Activated CD4-positive, alpha-beta T cell treated with anti-CD3 and anti-CD28 coated beads, Interleukin-2, amount 10 ng/mL, durations not matched to agents 7 days and 5 days (primary cell): ENCODE measurements at regions not wholly inside any gene's neighbourhood (a gene's known extent, or its start where the extent isn't known, plus 50 kb on each side); places are given as distances from the start of the nearest gene placed in this dataset.

Source experiments
- CTCF ChIA-PET: fragments of 350-600 bp; sonication (Branson Sonifier 250); formaldehyde crosslinking; loops from one replicate; lab custom pipeline; 2021; ENCODE audit warnings: antibody characterized with exemption; lab: Charles Lee
- POLR2A ChIA-PET: fragments of 350-600 bp; sonication (Branson Sonifier 250); formaldehyde crosslinking; loops from one replicate; lab custom pipeline; 2021; ENCODE audit warnings: antibody characterized with exemption; lab: Charles Lee
- DNase-seq: peaks from one replicate; pipeline ENCODE4 v3.0.0-alpha.2; 2020
- H3K27ac Mint-ChIP-seq: one replicate; pipeline ENCODE4 v1.8.0; 2021; ENCODE audit warnings: mild to moderate bottlenecking, moderate library complexity, mixed read lengths
- H3K27me3 Mint-ChIP-seq: one replicate; pipeline ENCODE4 v1.8.0; 2021; ENCODE audit warnings: mixed read lengths
- H3K36me3 Mint-ChIP-seq: one replicate; pipeline ENCODE4 v1.8.0; 2021; ENCODE audit warnings: low read depth, mixed read lengths
- H3K4me1 Mint-ChIP-seq: one replicate; pipeline ENCODE4 v1.8.0; 2021; ENCODE audit warnings: mixed read lengths
- H3K4me3 Mint-ChIP-seq: one replicate; pipeline ENCODE4 v1.8.0; 2021; ENCODE audit warnings: mild to moderate bottlenecking, moderate library complexity, mixed read lengths
- H3K9me3 Mint-ChIP-seq: one replicate; pipeline ENCODE4 v1.8.0; 2021; ENCODE audit warnings: mixed read lengths

GRCh38 chr3:106217745-106218144 is 348.9 kb upstream of the CBLB start:
- Mint-ChIP-seq H3K4me1 (peaks cover 22% of the 10 kb centered on the region), H3K4me3 (no peak overlapping the region), H3K27ac (no peak overlapping the region), H3K27me3 (no peaks in the 10 kb centered on the region), H3K9me3 (peaks cover 56% of the 10 kb centered on the region), H3K36me3 (peaks cover 40% of the 10 kb centered on the region)
- ChIA-PET CTCF (no interaction called here), POLR2A (interaction anchor here (0.6 kb wide), 1 partner anchor 453 kb away, joined by 3 read pairs; no protein-coding TSS in a partner anchor)
- DNase-seq = no peak

- peaks cover 36% of the 10 kb centered on the region for H3K4me1 Mint-ChIP-seq
- H3K36me3 Mint-ChIP-seq = peaks cover 54% of the 10 kb centered on the region
- H3K4me3 Mint-ChIP-seq = no peak overlapping the region
- H3K27me3 Mint-ChIP-seq = no peaks in the 10 kb centered on the region
- no peak for DNase-seq
- CTCF ChIA-PET = no interaction called here
- POLR2A ChIA-PET = no interaction called here
- H3K27ac Mint-ChIP-seq = no peak overlapping the region
- H3K9me3 Mint-ChIP-seq = peaks cover 49% of the 10 kb centered on the region
Observed at GRCh38 chr3:106227068-106227467, 358.3 kb upstream of the CBLB start.

- Mint-ChIP-seq H3K27me3 (no peaks in the 10 kb centered on the region), H3K4me3 (no peak overlapping the region), H3K36me3 (peaks cover 52% of the 10 kb centered on the region), H3K27ac (peak overlapping the region; percentile 54), H3K4me1 (peaks cover 46% of the 10 kb centered on the region), H3K9me3 (peaks cover 49% of the 10 kb centered on the region)
- ChIA-PET POLR2A (no interaction called here), CTCF (no interaction called here)
- no peak for DNase-seq
Observed at GRCh38 chr3:106228271-106228670, 359.5 kb upstream of the CBLB start.

GRCh38 chr3:106229495-106230278 is 360.9 kb upstream of the CBLB start:
- Mint-ChIP-seq H3K9me3 (peaks cover 50% of the 10 kb centered on the region), H3K27ac (peak overlapping the region; percentile 63), H3K27me3 (no peaks in the 10 kb centered on the region), H3K36me3 (peaks cover 51% of the 10 kb centered on the region), H3K4me1 (peaks cover 46% of the 10 kb centered on the region), H3K4me3 (no peak overlapping the region)
- CTCF ChIA-PET = interaction anchor here (0.6 to 1.3 kb wide), 3 partner anchors 14 to 203 kb away, joined by 3 read pairs; no protein-coding TSS in a partner anchor
- DNase-seq = no peak
- POLR2A ChIA-PET = no interaction called here

GRCh38 chr3:106231086-106231485 is 362.3 kb upstream of the CBLB start:
- Mint-ChIP-seq H3K36me3 (peaks cover 48% of the 10 kb centered on the region), H3K4me3 (peak overlapping the region; percentile 39)
- POLR2A ChIA-PET = no interaction called here

GRCh38 chr3:106232956-106233355 is 364.1 kb upstream of the CBLB start:
- no peaks in the 10 kb centered on the region for H3K27me3 Mint-ChIP-seq
- no peak overlapping the region for H3K27ac Mint-ChIP-seq
- peaks cover 43% of the 10 kb centered on the region for H3K4me1 Mint-ChIP-seq
- no peak overlapping the region for H3K4me3 Mint-ChIP-seq
- ChIA-PET CTCF (no interaction called here), POLR2A (no interaction called here)
- H3K9me3 Mint-ChIP-seq = peaks cover 48% of the 10 kb centered on the region
- DNase-seq = no peak
- H3K36me3 Mint-ChIP-seq = peaks cover 39% of the 10 kb centered on the region

More at GRCh38 chr3:106231086-106231485, 362.3 kb upstream of the CBLB start:
- CTCF ChIA-PET = no interaction called here
- peaks cover 52% of the 10 kb centered on the region for H3K9me3 Mint-ChIP-seq
- H3K27ac Mint-ChIP-seq = peak overlapping the region; percentile 90
- no peaks in the 10 kb centered on the region for H3K27me3 Mint-ChIP-seq
- H3K4me1 Mint-ChIP-seq = peaks cover 46% of the 10 kb centered on the region
- DNase-seq = no peak

GRCh38 chr3:106239195-106239697 is 370.4 kb upstream of the CBLB start:
- POLR2A ChIA-PET = no interaction called here
- H3K36me3 Mint-ChIP-seq = peaks cover 15% of the 10 kb centered on the region
- H3K27ac Mint-ChIP-seq = no peak overlapping the region
- H3K9me3 Mint-ChIP-seq = peaks cover 21% of the 10 kb centered on the region
- CTCF ChIA-PET = no interaction called here
- DNase-seq = no peak
- no peak overlapping the region for H3K4me3 Mint-ChIP-seq
- no peaks in the 10 kb centered on the region for H3K27me3 Mint-ChIP-seq
- peaks cover 4% of the 10 kb centered on the region for H3K4me1 Mint-ChIP-seq

GRCh38 chr3:106241593-106241992 is 372.8 kb upstream of the CBLB start:
- peaks cover 4% of the 10 kb centered on the region for H3K4me1 Mint-ChIP-seq

GRCh38 chr3:106242781-106243180 is 374.0 kb upstream of the CBLB start:
- Mint-ChIP-seq H3K36me3 (peaks cover 2% of the 10 kb centered on the region), H3K4me1 (peaks cover 4% of the 10 kb centered on the region), H3K9me3 (peaks cover 7% of the 10 kb centered on the region), H3K27me3 (no peaks in the 10 kb centered on the region), H3K4me3 (no peak overlapping the region), H3K27ac (no peak overlapping the region)
- no peak for DNase-seq
- CTCF ChIA-PET = interaction anchor here (0.6 kb wide), 1 partner anchor 225 kb away, joined by 3 read pairs; no protein-coding TSS in a partner anchor
- POLR2A ChIA-PET = no interaction called here

More at GRCh38 chr3:106241593-106241992, 372.8 kb upstream of the CBLB start:
- CTCF ChIA-PET = no interaction called here
- Mint-ChIP-seq H3K27ac (no peak overlapping the region), H3K36me3 (peaks cover 7% of the 10 kb centered on the region), H3K27me3 (no peaks in the 10 kb centered on the region), H3K4me3 (no peak overlapping the region), H3K9me3 (peaks cover 13% of the 10 kb centered on the region)
- POLR2A ChIA-PET = no interaction called here
- DNase-seq = no peak

- CTCF ChIA-PET = interaction anchor here (1.5 kb wide), 1 partner anchor 19 kb away, joined by 3 read pairs; no protein-coding TSS in a partner anchor
- DNase-seq = no peak
Observed at GRCh38 chr3:106245400-106245799, 376.6 kb upstream of the CBLB start.

GRCh38 chr3:106247902-106248684 is 379.3 kb upstream of the CBLB start:
- peaks cover 10% of the 10 kb centered on the region for H3K36me3 Mint-ChIP-seq
- CTCF ChIA-PET = no interaction called here
- peaks cover 16% of the 10 kb centered on the region for H3K4me1 Mint-ChIP-seq
- no peak overlapping the region for H3K4me3 Mint-ChIP-seq
- POLR2A ChIA-PET = interaction anchor here (0.6 kb wide), 1 partner anchor 156 kb away, joined by 3 read pairs; no protein-coding TSS in a partner anchor
- no peaks in the 10 kb centered on the region for H3K27me3 Mint-ChIP-seq
- peaks cover 13% of the 10 kb centered on the region for H3K9me3 Mint-ChIP-seq
- no peak for DNase-seq
- no peak overlapping the region for H3K27ac Mint-ChIP-seq

More at GRCh38 chr3:106245400-106245799, 376.6 kb upstream of the CBLB start:
- Mint-ChIP-seq H3K4me3 (no peak overlapping the region), H3K9me3 (peaks cover 6% of the 10 kb centered on the region), H3K4me1 (peaks cover 15% of the 10 kb centered on the region), H3K27me3 (no peaks in the 10 kb centered on the region), H3K36me3 (peaks cover 3% of the 10 kb centered on the region), H3K27ac (no peak overlapping the region)
- POLR2A ChIA-PET = no interaction called here

GRCh38 chr3:106249159-106249558 is 380.3 kb upstream of the CBLB start:
- peaks cover 17% of the 10 kb centered on the region for H3K9me3 Mint-ChIP-seq
- peaks cover 16% of the 10 kb centered on the region for H3K4me1 Mint-ChIP-seq
- H3K27ac Mint-ChIP-seq = no peak overlapping the region
- H3K36me3 Mint-ChIP-seq = peaks cover 12% of the 10 kb centered on the region
- DNase-seq = no peak
- POLR2A ChIA-PET = no interaction called here
- H3K4me3 Mint-ChIP-seq = no peak overlapping the region
- no peaks in the 10 kb centered on the region for H3K27me3 Mint-ChIP-seq
- CTCF ChIA-PET = interaction anchor here (0.6 kb wide), 1 partner anchor 438 kb away, joined by 4 read pairs; no protein-coding TSS in a partner anchor
